H1 (cell line): ENCODE measurements at regions not wholly inside any gene's neighbourhood (a gene's known extent, or its start where the extent isn't known, plus 50 kb on each side); places are given as distances from the start of the nearest gene placed in this dataset.

Experiments used
- CBX5 ChIP-seq: fragments of 300-800, 300-1000 bp; sonication (generic); IDR thresholded peaks from 2 replicates; pipeline ENCODE4 v1.7.1; 2016; ENCODE audit warnings: antibody characterized with exemption, low read length, low read depth
- POLR2AphosphoS5 ChIP-seq: IDR thresholded peaks from 2 replicates; pipeline ENCODE4 v1.6.1; 2011; ENCODE audit warnings: low read depth, low read length
- TCF12 ChIP-seq: IDR thresholded peaks from 2 replicates; pipeline ENCODE4 v1.6.1; 2011; ENCODE audit warnings: low read depth, mild to moderate bottlenecking, low read length

DNA sequence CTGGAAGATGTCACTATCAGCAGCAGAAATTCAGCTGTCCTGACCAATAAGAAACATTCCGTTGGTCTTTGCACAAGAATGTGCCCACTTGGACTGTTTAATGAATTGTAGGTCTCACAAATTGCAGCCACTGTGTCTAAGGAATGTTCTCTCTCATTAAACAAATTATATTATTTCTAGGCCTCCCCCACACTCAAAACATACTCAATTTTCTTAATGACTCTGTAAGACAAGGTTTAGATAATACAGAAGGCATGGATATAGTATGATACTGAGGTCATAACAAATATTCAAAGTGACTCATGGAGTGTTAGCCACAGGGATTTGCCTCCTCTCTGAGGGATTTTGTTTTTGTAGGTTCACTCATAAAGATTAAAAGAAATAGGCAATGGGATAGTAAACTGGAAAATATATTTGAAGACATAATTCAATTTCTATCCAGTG, 197.5 kb downstream of the PTN start:
- TF ChIP-seq TCF12 (no peak), CBX5 (no peak), POLR2AphosphoS5 (no peak)
